ENCODE measurements at regions not wholly inside any gene's neighbourhood (a gene's known extent, or its start where the extent isn't known, plus 50 kb on each side); places are given as distances from the start of the nearest gene placed in this dataset.

- DNase-seq: no peak
These were observed 522.7 kb upstream of the TYRP1 start for GRCh38 chr9:12170456-12170855.

GRCh38 chr9:12178634-12179033, 514.6 kb upstream of the TYRP1 start:
- no peak for DNase-seq

GRCh38 chr9:12182806-12183205, 510.4 kb upstream of the TYRP1 start:
- no peak for DNase-seq

- DNase-seq: no peak
These were observed 509.9 kb upstream of the TYRP1 start for GRCh38 chr9:12183321-12183720.

GRCh38 chr9:12185856-12186255, 507.3 kb upstream of the TYRP1 start:
- no peak for DNase-seq

GRCh38 chr9:12191630-12192029, 501.6 kb upstream of the TYRP1 start:
- DNase-seq: no peak

- peak in 1 of 2 experiments; percentile 30 for DNase-seq
These were observed 498.5 kb upstream of the TYRP1 start for GRCh38 chr9:12194731-12195130.

- DNase-seq: no peak
These were observed 497.7 kb upstream of the TYRP1 start for GRCh38 chr9:12195456-12195855.

- DNase-seq: no peak
These were observed 488.7 kb upstream of the TYRP1 start for GRCh38 chr9:12204512-12204911.

GRCh38 chr9:12212860-12213259, 480.3 kb upstream of the TYRP1 start:
- no peak for DNase-seq

- DNase-seq: no peak
These were observed 471.7 kb upstream of the TYRP1 start for GRCh38 chr9:12221470-12221869.

- DNase-seq: no peak
These were observed 468.7 kb upstream of the TYRP1 start for GRCh38 chr9:12224449-12224848.

- no peak for DNase-seq
These were observed 462.5 kb upstream of the TYRP1 start for GRCh38 chr9:12230708-12231107.

GRCh38 chr9:12231832-12232231, 461.4 kb upstream of the TYRP1 start:
- no peak for DNase-seq

- DNase-seq: no peak
These were observed 460.3 kb upstream of the TYRP1 start for GRCh38 chr9:12232836-12233235.

- DNase-seq: no peak
These were observed 439.2 kb upstream of the TYRP1 start for GRCh38 chr9:12253941-12254340.

GRCh38 chr9:12266758-12267157, 426.4 kb upstream of the TYRP1 start:
- DNase-seq: no peak

GRCh38 chr9:12271421-12271891, 421.7 kb upstream of the TYRP1 start:
- DNase-seq: peak; percentile 7 to 40

- DNase-seq: peak; percentile 33 to 47
These were observed 420.6 kb upstream of the TYRP1 start for GRCh38 chr9:12272471-12273120.

GRCh38 chr9:12274577-12274976, 418.6 kb upstream of the TYRP1 start:
- DNase-seq: peak in 1 of 2 experiments; percentile 23

GRCh38 chr9:12276505-12276904, 416.7 kb upstream of the TYRP1 start:
- no peak for DNase-seq

- no peak for DNase-seq
These were observed 403.5 kb upstream of the TYRP1 start for GRCh38 chr9:12289711-12290110.

- no peak for DNase-seq
These were observed 402.9 kb upstream of the TYRP1 start for GRCh38 chr9:12290166-12290869.

- no peak for DNase-seq
These were observed 388.0 kb upstream of the TYRP1 start for GRCh38 chr9:12305211-12305610.

- no peak for DNase-seq
These were observed 378.6 kb upstream of the TYRP1 start for GRCh38 chr9:12314589-12314988.
